NCI-H748 treated with DMSO at 0.1 percent for 48 hours (cell line): ENCODE measurements at regions not wholly inside any gene's neighbourhood (a gene's known extent, or its start where the extent isn't known, plus 50 kb on each side); places are given as distances from the start of the nearest gene placed in this dataset.
"Not testable (repeated sequence)": the region's sequence is repeated elsewhere in the genome, so short reads cannot be mapped to it uniquely, and the experiment has no call there.

Experiments
- DNase-seq: peaks from one replicate; lab custom pipeline; 2025; lab: John Stamatoyannopoulos, UW

GRCh38 chr3:75242012-75242735 is 422.0 kb upstream of the FRG2C start:
- no peak for DNase-seq

- no peak for DNase-seq
Measured at GRCh38 chr3:75248974-75249373, 415.2 kb upstream of the FRG2C start.

- DNase-seq = peak; percentile 12
Measured at GRCh38 chr3:75254685-75255084, 409.4 kb upstream of the FRG2C start.

DNA sequence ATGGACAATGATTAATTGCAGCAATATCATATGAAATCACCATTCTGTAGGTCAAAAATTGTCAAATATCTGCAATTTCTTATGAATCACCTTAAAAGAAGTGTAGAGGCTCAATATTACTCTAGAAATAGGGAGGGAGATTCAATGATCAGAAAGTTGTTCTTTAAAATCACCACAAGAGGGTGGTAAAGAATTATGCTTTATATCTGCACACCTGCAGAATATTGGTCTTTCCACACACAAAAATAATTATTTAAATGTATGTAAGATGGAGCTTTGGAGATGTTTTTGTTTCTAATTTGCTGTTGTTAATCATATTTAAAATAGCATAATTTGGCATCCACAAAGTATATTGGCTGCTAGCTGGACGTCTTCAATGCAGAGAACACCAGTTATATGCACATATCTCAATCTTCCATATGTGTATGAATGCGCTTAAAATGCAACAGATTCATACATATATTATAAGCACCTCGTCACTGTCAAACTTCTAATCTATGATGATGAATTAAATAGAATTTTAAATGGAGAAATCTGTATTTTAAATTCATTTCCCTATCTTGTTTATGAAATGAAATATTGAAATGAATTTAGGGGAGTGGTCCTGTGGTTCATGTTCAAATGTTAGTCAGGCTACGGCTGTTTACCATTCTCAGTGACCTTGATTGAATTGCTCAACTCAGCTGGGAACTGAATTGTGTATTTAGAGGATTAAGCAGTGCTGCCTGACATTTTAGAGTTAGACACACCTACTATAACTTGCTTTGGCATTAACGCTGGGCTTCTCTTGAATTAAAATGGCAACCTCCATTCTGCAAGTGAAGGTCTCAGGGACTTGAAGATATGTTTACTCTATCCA is 405.1 kb upstream of the FRG2C start:
- not testable (repeated sequence) for DNase-seq

DNA sequence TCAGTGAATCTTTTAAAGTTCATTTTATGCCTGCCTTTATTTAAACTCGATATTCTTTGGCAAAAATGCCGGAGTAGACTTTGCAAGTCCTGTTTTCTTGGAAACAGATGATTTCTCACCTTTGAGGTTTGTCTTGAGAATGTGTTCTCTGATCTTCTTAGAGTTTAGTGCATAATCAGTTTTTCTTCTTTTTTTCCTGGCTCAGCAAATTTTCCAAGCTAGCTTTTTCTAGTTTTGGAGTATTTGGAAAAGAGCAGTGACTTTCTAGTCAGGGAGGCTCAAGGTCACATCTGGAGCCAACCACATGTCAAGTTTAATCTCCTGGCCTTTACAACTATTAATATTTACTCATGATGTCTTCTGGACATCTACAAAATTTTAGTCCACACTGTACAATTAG is 403.2 kb upstream of the FRG2C start:
- DNase-seq = not testable (repeated sequence)

DNA sequence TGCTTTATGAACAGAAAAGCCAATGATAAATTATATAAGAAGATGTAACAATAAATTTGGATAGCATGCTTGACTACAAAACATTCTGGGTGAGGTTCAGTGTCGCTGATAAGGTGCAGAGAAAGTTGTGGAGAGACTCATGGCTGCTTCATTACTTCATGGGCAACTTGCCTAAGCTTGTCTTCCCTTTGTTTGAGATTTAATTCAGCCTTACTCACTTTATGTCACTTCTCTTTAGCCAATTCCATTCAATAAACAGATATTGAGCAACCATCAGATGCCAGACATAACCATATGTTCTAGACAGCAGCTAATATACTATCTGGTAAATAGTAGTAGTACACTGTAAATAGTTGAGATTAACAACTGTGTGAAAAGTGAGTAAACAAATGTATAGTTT is 401.5 kb upstream of the FRG2C start:
- no peak for DNase-seq

DNA sequence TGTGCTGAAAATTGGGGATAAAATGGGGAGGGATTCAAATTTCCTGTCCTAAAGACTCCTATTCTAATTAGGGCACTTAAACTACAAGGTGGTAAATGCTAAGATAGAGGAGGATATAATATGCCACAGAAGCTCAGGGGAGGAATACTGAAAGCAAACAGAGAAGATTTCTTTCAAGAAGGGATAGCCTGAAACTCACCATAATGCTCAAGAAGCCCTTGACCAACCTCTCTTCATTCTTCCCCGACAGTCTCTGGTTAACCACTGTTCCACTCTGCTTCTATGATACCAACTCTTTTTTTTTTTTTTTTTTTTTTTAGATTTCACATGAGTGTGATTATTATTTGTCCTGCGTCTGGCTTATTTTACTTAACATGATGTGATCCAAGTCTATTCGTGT is 398.2 kb upstream of the FRG2C start:
- no peak for DNase-seq

DNA sequence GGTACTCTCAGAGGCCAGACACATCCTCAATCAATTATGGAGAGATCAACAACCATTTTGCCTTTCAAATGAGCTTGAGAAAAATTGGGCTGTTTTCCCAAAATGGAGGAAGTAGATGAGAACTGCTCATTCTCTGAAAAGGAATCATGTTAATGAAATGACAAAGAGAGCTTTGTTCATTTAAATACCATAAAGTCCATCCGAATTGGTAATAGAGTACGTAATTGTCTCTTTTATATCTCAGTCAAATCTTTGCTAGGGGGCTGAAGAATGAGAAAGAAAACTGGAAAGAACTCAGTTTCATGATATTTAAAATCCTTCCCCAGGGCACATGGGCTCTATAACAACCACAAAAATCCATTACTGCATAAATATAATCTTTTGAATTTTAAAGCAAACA is 395.6 kb upstream of the FRG2C start:
- DNase-seq = not testable (repeated sequence)

DNA sequence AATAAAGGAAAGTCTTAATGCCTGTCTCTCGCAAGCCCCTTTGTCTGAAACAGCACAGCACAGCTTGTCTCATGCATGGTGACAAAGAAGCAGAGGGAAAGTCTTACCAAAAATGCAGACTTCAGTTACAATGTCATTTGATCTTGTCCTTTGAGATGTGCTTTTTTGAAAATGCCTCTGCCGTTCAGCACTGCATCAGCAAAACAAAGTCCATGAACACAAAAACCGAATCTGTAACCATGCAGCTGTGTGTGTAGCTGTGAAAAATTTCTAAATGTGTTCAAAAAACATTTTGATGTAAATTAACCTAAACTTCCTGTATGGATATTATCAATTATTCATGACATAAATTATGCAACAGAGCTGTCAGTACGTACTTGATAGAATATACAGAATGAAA is 391.9 kb upstream of the FRG2C start:
- DNase-seq = not testable (repeated sequence)

DNA sequence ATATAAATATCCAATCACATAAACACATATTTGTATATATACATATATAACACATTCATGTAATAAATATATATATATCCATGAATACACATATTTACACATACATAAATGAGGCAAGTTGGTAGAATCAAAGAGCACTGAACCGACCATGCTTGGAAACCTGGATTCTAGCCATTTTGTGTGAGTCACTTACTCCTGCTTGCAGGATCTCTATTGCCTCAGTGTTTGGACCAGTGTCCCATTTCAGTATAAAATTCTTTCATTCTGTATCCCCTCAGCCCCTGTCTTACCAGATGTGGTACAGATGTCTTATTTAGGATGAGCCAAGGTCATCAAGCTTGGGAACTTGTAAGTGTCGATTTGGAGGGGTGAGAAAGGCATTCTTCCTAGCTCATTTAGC is 391.4 kb upstream of the FRG2C start:
- DNase-seq = no peak

DNA sequence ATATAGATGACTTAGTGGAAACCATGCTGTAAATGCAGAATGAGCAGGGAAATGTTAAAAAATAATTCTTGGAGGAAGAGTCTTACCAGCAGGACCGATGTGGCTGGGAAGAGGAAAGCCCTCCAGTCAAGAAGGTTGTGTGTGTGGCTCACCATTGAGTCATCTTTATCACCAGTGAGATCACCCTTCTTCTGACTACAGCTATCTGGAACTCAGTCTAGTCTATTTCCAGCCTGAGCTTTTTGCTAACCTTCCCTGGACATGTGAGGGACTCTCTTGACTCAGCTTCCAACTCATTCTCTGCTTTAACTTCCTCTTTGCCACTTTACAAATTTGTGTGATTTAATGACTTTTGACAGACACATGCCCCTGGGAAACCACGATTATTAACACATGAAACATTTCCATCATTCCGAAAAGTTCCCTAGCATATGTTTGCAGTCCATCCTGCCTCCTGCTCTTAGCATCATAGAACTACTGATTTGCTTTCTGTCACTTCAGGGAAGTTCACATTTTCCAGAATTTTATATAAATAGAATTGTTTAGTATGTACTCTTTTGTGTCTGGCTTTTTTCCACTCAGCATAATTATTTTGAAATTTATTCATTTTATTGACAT is 378.5 kb upstream of the FRG2C start:
- DNase-seq = not testable (repeated sequence)

DNA sequence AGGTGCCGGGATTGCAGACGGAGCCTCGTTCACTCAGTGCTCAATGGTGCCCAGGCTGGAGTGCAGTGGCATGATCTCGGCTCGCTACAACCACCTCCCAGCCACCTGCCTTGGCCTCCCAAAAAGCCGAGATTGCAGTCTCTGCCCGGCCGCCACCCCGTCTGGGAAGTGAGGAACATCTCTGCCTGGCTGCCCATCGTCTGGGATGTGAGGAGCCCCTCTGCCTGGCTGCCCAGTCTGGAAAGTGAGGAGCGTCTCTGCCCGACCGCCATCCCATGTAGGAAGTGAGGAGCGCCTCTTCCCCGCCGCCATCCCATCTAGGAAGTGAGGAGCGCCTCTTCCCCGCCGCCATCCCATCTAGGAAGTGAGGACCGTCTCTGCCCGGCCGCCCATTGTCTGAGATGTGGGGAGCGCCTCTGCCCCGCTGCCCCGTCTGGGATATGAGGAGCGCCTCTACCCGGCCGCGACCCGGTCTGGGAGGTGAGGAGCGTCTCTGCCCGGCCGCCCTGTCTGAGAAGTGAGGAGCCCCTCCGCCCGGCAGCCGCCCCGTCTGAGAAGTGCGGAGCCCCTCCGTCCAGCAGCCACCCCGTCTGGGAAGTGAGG is 375.1 kb upstream of the FRG2C start:
- DNase-seq = not testable (repeated sequence)

DNA sequence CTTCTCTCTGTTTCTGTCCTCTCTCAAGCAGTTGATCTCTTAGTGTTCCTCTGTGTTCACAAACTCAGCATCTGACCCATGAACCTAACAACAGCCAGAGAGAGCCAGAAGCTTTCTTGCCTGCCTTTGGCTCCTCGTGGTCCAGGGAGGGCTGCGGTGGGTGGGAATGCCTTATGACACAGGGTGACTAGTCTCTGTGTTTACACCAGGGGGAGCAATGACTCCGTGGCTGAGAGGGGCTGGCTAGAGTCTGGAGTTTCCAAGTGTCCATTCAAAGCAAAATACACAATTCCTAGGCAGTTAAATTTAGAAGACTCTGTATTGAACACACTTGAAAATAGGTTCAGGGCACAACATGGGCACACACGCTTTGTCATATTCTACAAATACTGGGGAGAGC is 370.0 kb upstream of the FRG2C start:
- peak; percentile 0 for DNase-seq

- no peak for DNase-seq
Measured at GRCh38 chr3:75295013-75295412, 369.1 kb upstream of the FRG2C start.

DNA sequence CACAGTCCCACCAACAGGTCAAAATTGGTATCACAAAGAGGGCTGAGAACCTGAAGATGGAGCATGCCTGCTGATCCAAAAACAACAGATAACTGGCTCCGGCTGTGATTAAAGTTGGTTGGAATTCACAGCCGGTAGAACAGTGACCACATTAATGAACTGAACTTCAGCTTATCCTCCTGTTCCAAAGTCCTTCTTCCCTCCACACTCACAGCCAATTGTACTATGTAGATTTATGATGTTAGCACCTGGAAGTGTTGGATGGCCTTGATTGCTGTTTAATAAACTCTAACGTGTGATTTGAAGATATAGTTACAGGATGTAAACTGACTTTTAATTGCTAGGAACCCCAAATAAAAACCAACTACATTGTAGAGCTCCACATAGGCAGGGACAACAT is 367.3 kb upstream of the FRG2C start:
- no peak for DNase-seq

DNA sequence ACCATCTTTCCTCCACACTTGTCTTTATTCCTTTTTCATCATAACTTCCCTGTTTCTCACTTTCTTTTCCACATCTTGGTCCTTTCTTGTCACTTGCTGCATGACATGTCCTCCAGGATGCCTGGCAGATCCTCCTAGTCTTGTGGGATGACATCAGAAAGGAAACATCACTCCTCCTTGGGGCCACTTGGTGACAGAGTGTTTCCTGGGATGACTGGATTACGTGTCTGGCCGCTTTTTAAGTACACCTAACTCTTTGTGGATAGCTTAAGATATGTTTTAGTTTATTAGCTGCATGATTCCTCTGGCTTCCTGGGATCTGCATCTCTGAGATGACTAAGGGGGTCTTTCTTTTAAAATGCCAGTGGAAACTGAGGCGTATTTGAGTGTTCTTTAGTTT is 363.5 kb upstream of the FRG2C start:
- no peak for DNase-seq

- not testable (repeated sequence) for DNase-seq
Measured at GRCh38 chr3:75301050-75301449, 363.1 kb upstream of the FRG2C start.

DNA sequence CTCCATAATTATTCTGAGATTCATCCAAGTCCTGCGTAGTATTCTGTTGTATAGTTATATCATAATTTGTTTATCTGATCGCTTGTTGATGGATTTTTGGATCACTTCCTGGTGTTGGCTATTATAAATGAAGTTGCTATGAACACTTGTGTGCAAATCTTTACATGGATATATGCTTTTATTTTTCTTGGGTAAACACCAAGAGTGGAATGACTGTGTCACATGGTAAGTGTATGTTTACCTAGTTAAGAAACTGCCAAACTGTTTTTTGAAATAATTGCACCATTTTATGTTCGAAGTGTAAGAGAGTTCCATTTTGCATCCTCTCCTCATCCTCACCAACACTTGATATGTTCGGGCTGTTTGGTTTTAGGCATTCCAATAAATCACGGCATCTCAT is 360.4 kb upstream of the FRG2C start:
- DNase-seq = no peak

DNA sequence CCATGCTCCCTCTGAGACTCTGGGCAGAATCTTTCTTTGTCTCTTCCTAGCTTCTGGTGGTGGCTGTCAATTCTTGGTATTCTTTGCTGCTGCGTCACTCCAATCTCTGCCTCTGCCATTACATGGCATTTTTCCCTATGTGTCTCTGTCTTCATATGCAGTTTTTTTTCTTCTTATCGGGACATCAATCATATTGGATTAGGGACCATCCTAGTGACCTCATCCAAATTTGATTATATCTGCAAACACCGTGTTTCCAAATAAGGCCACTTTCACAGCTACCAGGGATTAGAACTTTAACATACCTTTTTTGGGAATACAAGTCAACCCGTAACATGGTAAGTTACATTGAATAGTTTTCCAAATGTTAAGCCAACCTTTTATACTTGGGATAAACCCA is 358.2 kb upstream of the FRG2C start:
- no peak for DNase-seq

- not testable (repeated sequence) for DNase-seq
Measured at GRCh38 chr3:75311306-75311705, 352.8 kb upstream of the FRG2C start.

GRCh38 chr3:75312469-75312868 is 351.7 kb upstream of the FRG2C start:
- not testable (repeated sequence) for DNase-seq

DNA sequence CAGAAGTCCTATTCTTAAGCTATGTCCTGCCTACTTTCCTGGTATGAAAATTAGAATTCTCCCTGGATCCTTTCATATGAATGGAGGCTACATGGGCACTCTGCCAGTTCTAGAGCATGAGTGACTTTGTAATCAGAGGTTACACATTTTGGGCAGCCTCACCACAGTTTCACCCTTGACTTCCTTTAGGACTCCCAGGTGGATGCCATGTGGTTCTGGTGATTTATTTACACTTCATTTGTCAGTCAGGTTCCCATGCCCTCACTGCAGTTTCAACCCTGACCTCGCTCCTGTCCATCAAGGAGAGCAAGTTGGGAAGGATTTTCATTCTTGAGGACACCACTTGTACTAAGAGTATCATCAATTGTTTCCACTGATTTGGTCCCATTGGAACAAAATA is 344.4 kb upstream of the FRG2C start:
- DNase-seq = not testable (repeated sequence)

DNA sequence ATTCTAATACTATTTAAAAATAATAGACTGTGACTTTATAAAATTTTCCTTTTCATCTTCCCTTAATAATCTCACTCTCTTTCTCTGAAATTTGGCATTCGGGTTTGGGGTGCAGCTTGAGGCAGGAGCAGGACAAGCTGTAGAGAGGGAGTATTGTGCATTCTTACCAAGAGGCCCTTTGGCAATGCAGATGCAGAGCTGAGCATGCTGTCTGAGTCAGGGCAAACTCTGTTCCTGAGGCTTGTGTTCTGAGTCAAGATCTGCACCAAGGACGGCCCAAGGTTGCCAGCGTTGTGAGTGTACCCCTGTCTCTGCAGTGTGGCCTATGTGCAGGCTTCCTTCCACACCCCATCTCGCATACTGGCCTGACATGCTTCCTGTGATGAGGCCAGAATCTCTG is 343.8 kb upstream of the FRG2C start:
- no peak for DNase-seq
